HEK293T (cell line): ENCODE measurements at regions not wholly inside any gene's neighbourhood (a gene's known extent, or its start where the extent isn't known, plus 50 kb on each side); places are given as distances from the start of the nearest gene placed in this dataset.

Experiments used
- ARNT ChIP-seq: fragments of 450-650 bp; IDR thresholded peaks from 2 replicates; pipeline ENCODE4 v1.6.1; 2017; ENCODE audit warnings: mild to moderate bottlenecking
- FOXA1 ChIP-seq: fragments of 450-650 bp; IDR thresholded peaks from 2 replicates; pipeline ENCODE4 v1.6.1; 2016; ENCODE audit warnings: mild to moderate bottlenecking
- LEF1 ChIP-seq: fragments of 450-650 bp; IDR thresholded peaks from 2 replicates; pipeline ENCODE4 v1.6.1; 2017; ENCODE audit warnings: mild to moderate bottlenecking, borderline replicate concordance
- SP1 ChIP-seq: fragments of 450-650 bp; IDR thresholded peaks from 2 replicates; pipeline ENCODE4 v1.6.1; 2017
- SUZ12 ChIP-seq: fragments of 450-650 bp; IDR thresholded peaks from 2 replicates; pipeline ENCODE4 v1.6.1; 2016; ENCODE audit warnings: mild to moderate bottlenecking
- ZNF384 ChIP-seq: fragments of 450-650 bp; IDR thresholded peaks from 2 replicates; pipeline ENCODE4 v1.6.1; 2016

DNA sequence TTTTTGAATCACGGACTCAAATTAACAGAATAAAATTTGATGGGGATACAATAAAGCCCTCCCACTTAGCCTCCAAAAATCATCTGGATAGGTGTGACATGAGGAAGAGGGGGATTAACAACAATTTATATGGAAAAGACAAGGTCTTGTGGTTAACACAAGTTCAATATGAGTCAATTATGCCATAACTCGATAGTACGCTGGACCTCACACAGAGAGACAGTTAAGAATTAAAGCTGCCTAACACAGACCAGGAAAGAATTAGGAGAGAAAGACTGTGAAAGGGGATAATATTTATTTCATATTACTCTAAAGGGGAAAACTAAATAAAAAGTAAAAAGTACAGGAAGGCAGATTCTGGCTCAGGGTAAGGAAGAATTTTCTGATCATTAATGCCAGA lies 243.7 kb upstream of the LYPLAL1 start:
- no peak for TF ChIP-seq ARNT
- TF ChIP-seq ZNF384: no peak
- TF ChIP-seq FOXA1: no peak
- TF ChIP-seq SP1: no peak
- no peak for TF ChIP-seq SUZ12
- no peak for TF ChIP-seq LEF1
